ENCODE measurements at regions not wholly inside any gene's neighbourhood (a gene's known extent, or its start where the extent isn't known, plus 50 kb on each side); places are given as distances from the start of the nearest gene placed in this dataset.

GRCh38 chr6:80633412-80633811 is 526.9 kb downstream of the BCKDHB start:
- TF ChIP-seq CTCF (IDR thresholded peaks at IDR 0.05) = no peak
- no peak for TF ChIP-seq ZFX (IDR thresholded peaks at IDR 0.05; ENCODE audit: borderline replicate concordance)

Measured in 22Rv1 (cell line).